GM18505 (cell line): ENCODE measurements at regions not wholly inside any gene's neighbourhood (a gene's known extent, or its start where the extent isn't known, plus 50 kb on each side); places are given as distances from the start of the nearest gene placed in this dataset.

Experiments
- ATAC-seq: cut with Tn5 transposase; IDR thresholded peaks from one replicate; pipeline ENCODE4 v1.9.1; 2021; ENCODE audit not compliant: unreplicated experiment
- POLR2A ChIP-seq: IDR thresholded peaks from 4 replicates; pipeline ENCODE4 v1.6.1; 2011; ENCODE audit warnings: borderline replicate concordance; ENCODE audit not compliant: insufficient read depth, insufficient read length; ENCODE audit errors: extremely low read depth

GRCh38 chr9:80077059-80077458 is 505.3 kb downstream of the TLE4 start:
- TF ChIP-seq POLR2A: no peak
- no peak for ATAC-seq

- ATAC-seq: no peak
Observed at GRCh38 chr9:80076162-80076561, 504.4 kb downstream of the TLE4 start.

GRCh38 chr9:80074439-80074838 is 502.7 kb downstream of the TLE4 start:
- no peak for ATAC-seq
- TF ChIP-seq POLR2A: no peak

More at GRCh38 chr9:80076162-80076561, 504.4 kb downstream of the TLE4 start:
- TF ChIP-seq POLR2A: no peak

GRCh38 chr9:80072451-80072850 is 500.7 kb downstream of the TLE4 start:
- TF ChIP-seq POLR2A: no peak
- ATAC-seq: no peak

GRCh38 chr9:80070071-80070742 is 498.4 kb downstream of the TLE4 start:
- no peak for TF ChIP-seq POLR2A
- no peak for ATAC-seq

GRCh38 chr9:80066931-80067330 is 495.2 kb downstream of the TLE4 start:
- TF ChIP-seq POLR2A: no peak
- no peak for ATAC-seq

GRCh38 chr9:80062567-80062966 is 490.8 kb downstream of the TLE4 start:
- no peak for ATAC-seq
- no peak for TF ChIP-seq POLR2A

- no peak for TF ChIP-seq POLR2A
- no peak for ATAC-seq
Observed at GRCh38 chr9:80061940-80062339, 490.2 kb downstream of the TLE4 start.

- ATAC-seq: no peak
- TF ChIP-seq POLR2A: no peak
Observed at GRCh38 chr9:80061096-80061495, 489.3 kb downstream of the TLE4 start.

- no peak for TF ChIP-seq POLR2A
- no peak for ATAC-seq
Observed at GRCh38 chr9:80059979-80060378, 488.2 kb downstream of the TLE4 start.

GRCh38 chr9:80059191-80059590 is 487.4 kb downstream of the TLE4 start:
- TF ChIP-seq POLR2A: no peak
- no peak for ATAC-seq

GRCh38 chr9:80052830-80053229 is 481.1 kb downstream of the TLE4 start:
- ATAC-seq: no peak
- no peak for TF ChIP-seq POLR2A

- no peak for TF ChIP-seq POLR2A
- no peak for ATAC-seq
Observed at GRCh38 chr9:80049096-80049782, 477.5 kb downstream of the TLE4 start.

GRCh38 chr9:80046481-80046880 is 474.7 kb downstream of the TLE4 start:
- no peak for ATAC-seq
- no peak for TF ChIP-seq POLR2A
